HL-60 (cell line): ENCODE measurements at regions not wholly inside any gene's neighbourhood (a gene's known extent, or its start where the extent isn't known, plus 50 kb on each side); places are given as distances from the start of the nearest gene placed in this dataset.

ENCODE experiments used
- DNase-seq, 2 experiments: peaks; one replicate each; pipeline ENCODE4 v3.0.0-alpha.2; 2010 to 2020; ENCODE audit warnings: low read depth in 1 of 2, low spot score in 1 of 2
- H3K27ac ChIP-seq: fragments of 250-450 bp; sonication (Bioruptor Pico); replicated peaks from 2 replicates; pipeline ENCODE4 v1.5.1; 2020; ENCODE audit warnings: mild to moderate bottlenecking, moderate library complexity
- H3K27me3 ChIP-seq: fragments of 250-450 bp; sonication (Bioruptor Pico); 2 replicates; pipeline ENCODE4 v1.5.1; 2021; ENCODE audit warnings: mild to moderate bottlenecking, moderate library complexity; ENCODE audit not compliant: insufficient read depth, poor library complexity, severe bottlenecking
- H3K4me3 ChIP-seq: replicated peaks from 2 replicates; pipeline ENCODE4 v1.5.1; 2011; ENCODE audit warnings: mild to moderate bottlenecking, control low read depth, low read length; ENCODE audit not compliant: insufficient read depth
- GABPA ChIP-seq: IDR thresholded peaks from 2 replicates; pipeline ENCODE4 v1.6.1; 2012; ENCODE audit warnings: low read depth
- POLR2AphosphoS5 ChIP-seq: IDR thresholded peaks from 2 replicates; pipeline ENCODE4 v1.6.1; 2012; ENCODE audit warnings: low read depth
- SPI1 ChIP-seq: IDR thresholded peaks from 2 replicates; pipeline ENCODE4 v1.6.1; 2012; ENCODE audit warnings: low read depth, mild to moderate bottlenecking, borderline replicate concordance
- TF ChIP-seq, protein P1 (sequence below): IDR thresholded peaks from one replicate; pipeline ENCODE4 v1.5.1; 2011; ENCODE audit warnings: low read length, control low read depth, inconsistent platforms; ENCODE audit not compliant: insufficient read depth
- TF ChIP-seq, protein P2 (sequence below): IDR thresholded peaks from 2 replicates; pipeline ENCODE4 v1.6.1; 2012; ENCODE audit warnings: low read depth; ENCODE audit not compliant: insufficient replicate concordance

DNA sequence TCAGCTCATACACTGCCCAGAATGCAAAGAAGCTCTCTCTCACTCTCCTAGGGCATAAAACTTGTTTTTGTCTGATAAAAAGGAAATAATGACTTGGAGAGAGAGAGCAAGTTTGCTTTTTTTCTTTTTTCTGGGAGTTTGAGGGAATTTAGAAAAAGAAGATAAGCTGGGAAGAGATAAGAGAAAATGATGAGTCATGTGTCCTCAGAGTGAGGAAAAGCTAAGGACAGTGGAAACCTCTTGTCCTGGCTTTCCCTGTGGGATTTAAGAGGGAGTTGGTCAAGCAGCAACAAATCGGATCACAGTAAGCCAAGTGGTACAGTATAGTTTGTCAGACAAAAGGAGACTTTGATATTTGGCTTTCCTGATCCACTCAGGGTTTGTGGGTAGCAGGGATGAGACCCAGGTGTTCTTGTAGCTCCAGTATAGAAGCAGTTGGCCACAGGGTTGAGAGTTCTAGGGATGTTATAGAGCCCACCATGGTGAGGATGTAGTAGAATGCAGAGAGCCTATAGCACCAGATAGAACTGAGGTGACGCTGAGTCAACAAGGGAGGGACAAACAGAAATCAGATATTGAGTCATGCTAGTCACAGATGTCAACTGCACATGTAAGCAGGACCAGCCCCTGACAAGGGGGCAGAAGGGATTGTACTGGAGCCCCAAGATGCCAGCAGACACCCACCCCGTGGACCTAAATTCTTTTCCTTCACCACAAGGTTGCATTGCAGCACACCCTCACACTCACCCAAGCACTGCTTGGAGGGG is 219.3 kb upstream of the TAC1 start:
- Histone ChIP-seq H3K27ac (no peak overlapping the region), H3K27me3 (peaks cover 6% of the 10 kb centered on the region), H3K4me3 (no peak overlapping the region)
- DNase-seq = no peak
- TF ChIP-seq, protein P1, sequence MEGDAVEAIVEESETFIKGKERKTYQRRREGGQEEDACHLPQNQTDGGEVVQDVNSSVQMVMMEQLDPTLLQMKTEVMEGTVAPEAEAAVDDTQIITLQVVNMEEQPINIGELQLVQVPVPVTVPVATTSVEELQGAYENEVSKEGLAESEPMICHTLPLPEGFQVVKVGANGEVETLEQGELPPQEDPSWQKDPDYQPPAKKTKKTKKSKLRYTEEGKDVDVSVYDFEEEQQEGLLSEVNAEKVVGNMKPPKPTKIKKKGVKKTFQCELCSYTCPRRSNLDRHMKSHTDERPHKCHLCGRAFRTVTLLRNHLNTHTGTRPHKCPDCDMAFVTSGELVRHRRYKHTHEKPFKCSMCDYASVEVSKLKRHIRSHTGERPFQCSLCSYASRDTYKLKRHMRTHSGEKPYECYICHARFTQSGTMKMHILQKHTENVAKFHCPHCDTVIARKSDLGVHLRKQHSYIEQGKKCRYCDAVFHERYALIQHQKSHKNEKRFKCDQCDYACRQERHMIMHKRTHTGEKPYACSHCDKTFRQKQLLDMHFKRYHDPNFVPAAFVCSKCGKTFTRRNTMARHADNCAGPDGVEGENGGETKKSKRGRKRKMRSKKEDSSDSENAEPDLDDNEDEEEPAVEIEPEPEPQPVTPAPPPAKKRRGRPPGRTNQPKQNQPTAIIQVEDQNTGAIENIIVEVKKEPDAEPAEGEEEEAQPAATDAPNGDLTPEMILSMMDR = no peak
- TF ChIP-seq, protein P2, sequence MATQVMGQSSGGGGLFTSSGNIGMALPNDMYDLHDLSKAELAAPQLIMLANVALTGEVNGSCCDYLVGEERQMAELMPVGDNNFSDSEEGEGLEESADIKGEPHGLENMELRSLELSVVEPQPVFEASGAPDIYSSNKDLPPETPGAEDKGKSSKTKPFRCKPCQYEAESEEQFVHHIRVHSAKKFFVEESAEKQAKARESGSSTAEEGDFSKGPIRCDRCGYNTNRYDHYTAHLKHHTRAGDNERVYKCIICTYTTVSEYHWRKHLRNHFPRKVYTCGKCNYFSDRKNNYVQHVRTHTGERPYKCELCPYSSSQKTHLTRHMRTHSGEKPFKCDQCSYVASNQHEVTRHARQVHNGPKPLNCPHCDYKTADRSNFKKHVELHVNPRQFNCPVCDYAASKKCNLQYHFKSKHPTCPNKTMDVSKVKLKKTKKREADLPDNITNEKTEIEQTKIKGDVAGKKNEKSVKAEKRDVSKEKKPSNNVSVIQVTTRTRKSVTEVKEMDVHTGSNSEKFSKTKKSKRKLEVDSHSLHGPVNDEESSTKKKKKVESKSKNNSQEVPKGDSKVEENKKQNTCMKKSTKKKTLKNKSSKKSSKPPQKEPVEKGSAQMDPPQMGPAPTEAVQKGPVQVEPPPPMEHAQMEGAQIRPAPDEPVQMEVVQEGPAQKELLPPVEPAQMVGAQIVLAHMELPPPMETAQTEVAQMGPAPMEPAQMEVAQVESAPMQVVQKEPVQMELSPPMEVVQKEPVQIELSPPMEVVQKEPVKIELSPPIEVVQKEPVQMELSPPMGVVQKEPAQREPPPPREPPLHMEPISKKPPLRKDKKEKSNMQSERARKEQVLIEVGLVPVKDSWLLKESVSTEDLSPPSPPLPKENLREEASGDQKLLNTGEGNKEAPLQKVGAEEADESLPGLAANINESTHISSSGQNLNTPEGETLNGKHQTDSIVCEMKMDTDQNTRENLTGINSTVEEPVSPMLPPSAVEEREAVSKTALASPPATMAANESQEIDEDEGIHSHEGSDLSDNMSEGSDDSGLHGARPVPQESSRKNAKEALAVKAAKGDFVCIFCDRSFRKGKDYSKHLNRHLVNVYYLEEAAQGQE = no peak
- TF ChIP-seq SPI1 = no peak
- TF ChIP-seq GABPA = no peak
- no peak for TF ChIP-seq POLR2AphosphoS5

- Histone ChIP-seq H3K4me3 (no peak overlapping the region), H3K27me3 (peaks cover 6% of the 10 kb centered on the region), H3K27ac (no peak overlapping the region)
- TF ChIP-seq, protein P2 = no peak
- no peak for TF ChIP-seq POLR2AphosphoS5
- TF ChIP-seq, protein P1 = no peak
- TF ChIP-seq GABPA = no peak
- no peak for TF ChIP-seq SPI1
- DNase-seq = no peak
Observed at GRCh38 chr7:97513326-97513725, 218.6 kb upstream of the TAC1 start.

GRCh38 chr7:97541188-97541587 is 190.7 kb upstream of the TAC1 start:
- Histone ChIP-seq H3K27me3 (no peaks in the 10 kb centered on the region), H3K27ac (no peak overlapping the region), H3K4me3 (no peak overlapping the region)
- DNase-seq = no peak
- TF ChIP-seq SPI1 (no peak), GABPA (no peak)

- Histone ChIP-seq H3K27me3 (no peaks in the 10 kb centered on the region), H3K4me3 (no peak overlapping the region), H3K27ac (no peak overlapping the region)
- no peak for DNase-seq
- TF ChIP-seq, protein P1 = no peak
- TF ChIP-seq POLR2AphosphoS5 (no peak), SPI1 (no peak), GABPA (no peak)
- TF ChIP-seq, protein P2 = no peak
Observed at GRCh38 chr7:97555857-97556421, 175.9 kb upstream of the TAC1 start.
